Activated B cell treated with CpG ODN at 0.5 μM for 24 hours (primary cell): ENCODE measurements at regions not wholly inside any gene's neighbourhood (a gene's known extent, or its start where the extent isn't known, plus 50 kb on each side); places are given as distances from the start of the nearest gene placed in this dataset.

Source experiments
- ATAC-seq: fragments of 200-7000 bp; cut with Tn5 transposase; one replicate; pipeline ENCODE4 v1.10.0; 2021; ENCODE audit warnings: low read depth, mild to moderate bottlenecking, moderate library complexity
- CTCF ChIA-PET: fragments of 350-600 bp; sonication (Branson Sonifier 250); formaldehyde crosslinking; loops from one replicate; lab custom pipeline; 2021; ENCODE audit warnings: antibody characterized with exemption; lab: Charles Lee
- POLR2A ChIA-PET: fragments of 350-600 bp; sonication (Branson Sonifier 250); formaldehyde crosslinking; loops from one replicate; lab custom pipeline; 2021; ENCODE audit warnings: antibody characterized with exemption; lab: Charles Lee
- DNase-seq: peaks from one replicate; pipeline ENCODE4 v3.0.0; 2022
- H3K27ac Mint-ChIP-seq: one replicate; pipeline ENCODE4 v1.8.0; 2020; ENCODE audit warnings: mixed read lengths
- H3K27me3 Mint-ChIP-seq: one replicate; pipeline ENCODE4 v1.8.0; 2021; ENCODE audit warnings: mixed read lengths
- H3K36me3 Mint-ChIP-seq: one replicate; pipeline ENCODE4 v1.8.0; 2021; ENCODE audit warnings: low read depth, mixed read lengths
- H3K4me1 Mint-ChIP-seq: one replicate; pipeline ENCODE4 v1.8.0; 2021; ENCODE audit warnings: mixed read lengths
- H3K4me3 Mint-ChIP-seq: one replicate; pipeline ENCODE4 v1.8.0; 2020; ENCODE audit warnings: mild to moderate bottlenecking, mixed read lengths
- H3K9me3 Mint-ChIP-seq: one replicate; pipeline ENCODE4 v1.8.0; 2020; ENCODE audit warnings: mixed read lengths
- intact Hi-C: fragments of 100-400 bp; cut with micrococcal nuclease; formaldehyde crosslinking; loops from one replicate; pipeline ENCODE4 v1.15.1; 2024
- TF ChIP-seq, protein P1 (sequence below): fragments of 200-600 bp; IDR thresholded peaks from one replicate; pipeline ENCODE4 v1.8.0; 2022; ENCODE audit warnings: antibody characterized with exemption, mild to moderate bottlenecking

DNA sequence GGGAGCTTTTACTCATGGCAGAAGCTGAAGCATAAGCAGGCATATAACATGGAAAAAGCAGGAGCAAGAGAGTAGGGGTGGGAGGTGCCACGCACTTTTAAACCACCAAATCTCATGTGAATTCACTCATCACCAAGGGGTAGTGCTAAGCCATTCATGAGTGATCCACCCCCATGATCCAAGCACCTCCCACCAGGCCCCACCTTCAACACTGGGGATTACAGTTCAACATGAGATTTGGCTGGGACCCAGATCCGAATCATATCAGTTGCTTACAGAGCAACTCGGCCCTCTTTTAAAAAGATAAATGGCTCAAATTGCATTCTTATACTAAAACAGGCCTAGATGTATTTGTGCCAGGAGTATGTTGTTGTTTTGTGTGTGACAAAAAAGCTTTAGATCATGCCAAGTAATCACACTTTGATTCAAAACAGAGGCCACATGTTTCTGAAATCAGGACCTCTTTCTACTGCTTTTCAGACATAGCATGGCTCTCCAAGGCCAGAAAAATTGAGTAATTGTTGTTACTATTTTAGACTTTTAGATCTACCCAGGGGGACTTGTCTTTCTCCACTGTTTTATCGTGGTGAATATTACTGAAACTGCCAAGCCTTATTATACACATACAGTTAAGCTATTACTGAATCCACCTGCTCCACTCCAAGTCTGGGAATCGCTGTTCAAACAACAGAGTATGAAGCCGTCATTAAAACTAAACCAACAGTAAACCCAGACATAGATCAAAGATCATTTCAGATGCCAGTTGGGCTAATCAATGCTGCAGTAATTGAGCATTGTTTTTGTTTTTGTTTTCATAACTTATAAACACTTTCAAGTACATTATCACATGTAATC, 163.3 kb downstream of the KCNJ2 start:
- CTCF ChIA-PET: no interaction called here
- TF ChIP-seq, protein P1, sequence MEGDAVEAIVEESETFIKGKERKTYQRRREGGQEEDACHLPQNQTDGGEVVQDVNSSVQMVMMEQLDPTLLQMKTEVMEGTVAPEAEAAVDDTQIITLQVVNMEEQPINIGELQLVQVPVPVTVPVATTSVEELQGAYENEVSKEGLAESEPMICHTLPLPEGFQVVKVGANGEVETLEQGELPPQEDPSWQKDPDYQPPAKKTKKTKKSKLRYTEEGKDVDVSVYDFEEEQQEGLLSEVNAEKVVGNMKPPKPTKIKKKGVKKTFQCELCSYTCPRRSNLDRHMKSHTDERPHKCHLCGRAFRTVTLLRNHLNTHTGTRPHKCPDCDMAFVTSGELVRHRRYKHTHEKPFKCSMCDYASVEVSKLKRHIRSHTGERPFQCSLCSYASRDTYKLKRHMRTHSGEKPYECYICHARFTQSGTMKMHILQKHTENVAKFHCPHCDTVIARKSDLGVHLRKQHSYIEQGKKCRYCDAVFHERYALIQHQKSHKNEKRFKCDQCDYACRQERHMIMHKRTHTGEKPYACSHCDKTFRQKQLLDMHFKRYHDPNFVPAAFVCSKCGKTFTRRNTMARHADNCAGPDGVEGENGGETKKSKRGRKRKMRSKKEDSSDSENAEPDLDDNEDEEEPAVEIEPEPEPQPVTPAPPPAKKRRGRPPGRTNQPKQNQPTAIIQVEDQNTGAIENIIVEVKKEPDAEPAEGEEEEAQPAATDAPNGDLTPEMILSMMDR: no peak

DNA sequence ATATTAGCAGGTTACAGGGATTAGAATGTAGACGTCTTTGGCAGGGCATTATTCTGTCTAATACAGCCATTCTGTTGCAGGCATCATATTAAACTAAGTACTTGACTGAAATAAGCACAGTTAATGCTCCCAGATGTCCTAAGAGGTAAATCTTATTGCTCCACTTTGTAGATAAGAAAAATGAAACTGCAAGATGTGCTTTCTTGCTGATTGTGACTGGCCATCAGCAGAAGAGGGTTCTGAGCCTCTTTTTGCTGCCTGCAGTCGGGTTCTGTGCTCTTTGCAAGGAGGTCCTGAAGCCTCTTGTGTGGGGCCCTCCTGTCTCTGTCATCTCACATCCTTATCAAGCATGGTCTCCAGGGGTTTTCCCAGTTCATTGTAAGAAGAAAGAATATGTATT, 167.1 kb downstream of the KCNJ2 start:
- H3K36me3 Mint-ChIP-seq: no peaks in the 10 kb centered on the region
- no peak overlapping the region for H3K27ac Mint-ChIP-seq
- ChIA-PET POLR2A (no interaction called here), CTCF (no interaction called here)
- TF ChIP-seq, protein P1: no peak
- ATAC-seq: no peak
- no peaks in the 10 kb centered on the region for H3K9me3 Mint-ChIP-seq
- DNase-seq: no peak
- no peak overlapping the region for H3K4me3 Mint-ChIP-seq
- H3K27me3 Mint-ChIP-seq: no peaks in the 10 kb centered on the region
- no peaks in the 10 kb centered on the region for H3K4me1 Mint-ChIP-seq
- intact Hi-C loops: no loop called here

More for the DNA sequence above, 163.3 kb downstream of the KCNJ2 start:
- Mint-ChIP-seq H3K36me3 (no peaks in the 10 kb centered on the region), H3K4me3 (no peak overlapping the region), H3K9me3 (peaks cover 2% of the 10 kb centered on the region), H3K4me1 (no peaks in the 10 kb centered on the region), H3K27me3 (no peaks in the 10 kb centered on the region), H3K27ac (no peak overlapping the region)
- POLR2A ChIA-PET: no interaction called here
- intact Hi-C loops: no loop called here
- DNase-seq (no peak), ATAC-seq (no peak)

DNA sequence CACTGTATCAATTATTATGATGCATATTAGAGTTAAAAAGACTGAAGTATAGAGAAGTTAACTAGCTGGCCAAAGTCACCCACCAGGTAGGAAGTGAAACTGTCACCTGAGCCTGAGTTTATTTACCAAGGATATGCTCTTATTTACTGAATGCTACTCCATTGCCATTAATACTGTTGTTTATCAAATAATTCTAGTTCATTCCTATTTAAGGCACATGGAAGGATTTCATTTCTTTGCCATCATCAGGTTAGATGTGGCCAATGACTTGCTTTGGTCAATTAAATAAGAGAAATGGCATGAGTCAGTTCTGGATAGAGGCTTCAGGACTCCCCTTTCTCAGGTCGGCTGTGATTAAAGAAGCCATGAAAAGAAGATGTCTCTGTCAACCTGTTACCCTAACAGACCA, 169.6 kb downstream of the KCNJ2 start:
- TF ChIP-seq, protein P1: no peak
- ChIA-PET CTCF (no interaction called here), POLR2A (no interaction called here)
- Mint-ChIP-seq H3K27me3 (no peaks in the 10 kb centered on the region), H3K9me3 (no peaks in the 10 kb centered on the region), H3K4me3 (no peak overlapping the region), H3K36me3 (no peaks in the 10 kb centered on the region), H3K4me1 (no peaks in the 10 kb centered on the region), H3K27ac (no peak overlapping the region)
- intact Hi-C loops: no loop called here
- DNase-seq (no peak), ATAC-seq (no peak)

- Mint-ChIP-seq H3K27me3 (no peaks in the 10 kb centered on the region), H3K4me3 (no peak overlapping the region), H3K4me1 (peaks cover 2% of the 10 kb centered on the region), H3K27ac (no peak overlapping the region), H3K9me3 (no peaks in the 10 kb centered on the region), H3K36me3 (no peaks in the 10 kb centered on the region)
- no peak for DNase-seq
- no peak for ATAC-seq
- TF ChIP-seq, protein P1: no peak
- intact Hi-C loops: no loop called here
- ChIA-PET POLR2A (no interaction called here), CTCF (no interaction called here)
Observed at GRCh38 chr17:70343114-70343513, 173.8 kb downstream of the KCNJ2 start.

DNA sequence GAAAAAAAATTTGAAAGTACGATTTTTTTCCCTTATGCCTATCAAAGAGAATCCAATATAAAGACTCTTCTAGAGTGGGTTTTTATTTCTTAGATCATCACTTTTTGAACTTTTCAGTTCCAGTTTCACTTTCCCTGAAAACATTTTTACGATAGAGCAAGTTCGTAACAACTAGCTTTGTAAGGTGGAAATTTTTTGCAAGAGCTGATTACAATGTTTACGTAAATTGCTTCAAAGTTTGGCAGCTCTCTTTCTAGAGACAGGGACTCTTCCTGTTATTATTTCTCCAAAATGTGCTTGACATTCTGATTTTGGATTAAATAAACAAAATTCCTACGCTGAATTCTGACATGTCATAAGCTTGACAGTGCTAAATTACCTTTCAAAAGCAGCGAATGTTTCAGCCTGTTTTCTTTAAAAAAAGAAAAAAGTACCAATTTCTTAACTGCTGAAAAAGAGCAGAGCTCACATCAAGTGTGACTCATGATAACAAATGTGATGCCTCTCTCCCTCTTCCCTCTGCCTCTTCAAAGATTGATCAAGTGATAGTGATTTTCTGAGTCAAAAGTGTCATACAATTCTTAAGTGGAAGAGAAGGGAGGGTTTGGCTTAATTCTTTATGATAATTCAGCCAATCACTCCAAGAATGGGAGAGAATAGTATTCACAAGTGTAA, 175.2 kb downstream of the KCNJ2 start:
- no peak for DNase-seq
- ATAC-seq: no peak
- intact Hi-C loops: no loop called here
- peaks cover 2% of the 10 kb centered on the region for H3K4me1 Mint-ChIP-seq
- H3K36me3 Mint-ChIP-seq: no peaks in the 10 kb centered on the region
- no peak overlapping the region for H3K4me3 Mint-ChIP-seq
- H3K27ac Mint-ChIP-seq: no peak overlapping the region
- TF ChIP-seq, protein P1: no peak
- no peaks in the 10 kb centered on the region for H3K9me3 Mint-ChIP-seq
- ChIA-PET POLR2A (no interaction called here), CTCF (no interaction called here)
- no peaks in the 10 kb centered on the region for H3K27me3 Mint-ChIP-seq
